RPMI8226 (cell line): ENCODE measurements at regions not wholly inside any gene's neighbourhood (a gene's known extent, or its start where the extent isn't known, plus 50 kb on each side); places are given as distances from the start of the nearest gene placed in this dataset.

Source experiments
- DNase-seq: peaks from one replicate; pipeline ENCODE4 v3.0.0-alpha.2; 2015

DNA sequence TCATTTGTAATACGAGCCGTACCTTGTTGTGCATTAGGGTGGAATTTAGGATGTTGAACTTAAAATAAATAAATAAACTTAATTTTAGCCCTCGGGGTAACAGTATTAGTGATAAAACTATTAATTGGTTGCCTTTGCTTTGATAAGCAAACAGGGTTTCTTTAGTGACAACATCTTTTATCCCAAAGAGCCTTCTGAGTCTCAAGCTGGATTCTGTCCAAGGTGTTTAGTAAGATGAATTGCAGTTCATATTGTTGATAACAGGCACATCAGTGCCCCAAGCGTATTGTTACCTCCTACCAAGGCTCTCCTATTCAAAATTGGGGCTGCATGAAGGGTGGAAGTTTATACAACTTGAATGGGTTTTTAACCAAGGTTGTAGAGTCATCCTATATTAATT lies 144.4 kb upstream of the CELF2 start:
- DNase-seq = no peak

DNA sequence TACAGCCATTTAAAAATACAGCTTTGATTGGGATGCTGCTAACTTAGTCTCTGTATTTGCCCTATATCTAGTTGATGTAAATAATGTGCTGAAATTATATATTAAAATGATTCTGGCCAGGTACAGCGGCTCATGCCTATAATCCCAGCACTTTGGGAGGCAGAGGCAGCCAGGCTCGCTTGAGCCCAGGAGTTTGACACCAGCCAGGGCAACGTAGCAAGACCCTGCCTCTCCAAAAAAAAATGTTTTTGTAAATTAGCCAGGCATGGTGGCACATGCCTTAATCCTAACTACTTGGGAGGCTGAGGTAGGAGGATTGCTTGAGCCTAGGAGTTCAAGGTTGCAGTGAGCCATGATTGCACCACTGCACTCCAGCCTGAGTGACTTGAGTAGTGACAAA lies 143.8 kb upstream of the CELF2 start:
- no peak for DNase-seq

DNA sequence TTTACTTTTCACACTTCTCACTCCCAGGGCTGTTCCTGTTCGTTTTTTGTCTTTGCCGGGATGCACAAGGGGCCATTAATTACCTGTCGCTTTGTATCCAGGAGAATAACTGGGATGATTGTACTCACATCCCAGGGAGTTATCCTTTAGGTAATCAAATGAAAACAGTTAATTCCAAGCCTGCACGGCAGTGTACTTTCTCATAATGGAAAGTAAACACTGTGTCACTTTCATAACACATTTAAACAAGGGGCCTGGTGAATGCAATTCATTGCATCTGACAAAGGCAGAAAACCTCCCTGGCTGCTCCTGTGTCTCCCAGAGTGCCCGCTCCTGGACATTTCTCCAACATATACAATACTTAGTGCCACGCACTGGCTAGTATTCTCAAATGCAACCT lies 138.7 kb upstream of the CELF2 start:
- DNase-seq = no peak

DNA sequence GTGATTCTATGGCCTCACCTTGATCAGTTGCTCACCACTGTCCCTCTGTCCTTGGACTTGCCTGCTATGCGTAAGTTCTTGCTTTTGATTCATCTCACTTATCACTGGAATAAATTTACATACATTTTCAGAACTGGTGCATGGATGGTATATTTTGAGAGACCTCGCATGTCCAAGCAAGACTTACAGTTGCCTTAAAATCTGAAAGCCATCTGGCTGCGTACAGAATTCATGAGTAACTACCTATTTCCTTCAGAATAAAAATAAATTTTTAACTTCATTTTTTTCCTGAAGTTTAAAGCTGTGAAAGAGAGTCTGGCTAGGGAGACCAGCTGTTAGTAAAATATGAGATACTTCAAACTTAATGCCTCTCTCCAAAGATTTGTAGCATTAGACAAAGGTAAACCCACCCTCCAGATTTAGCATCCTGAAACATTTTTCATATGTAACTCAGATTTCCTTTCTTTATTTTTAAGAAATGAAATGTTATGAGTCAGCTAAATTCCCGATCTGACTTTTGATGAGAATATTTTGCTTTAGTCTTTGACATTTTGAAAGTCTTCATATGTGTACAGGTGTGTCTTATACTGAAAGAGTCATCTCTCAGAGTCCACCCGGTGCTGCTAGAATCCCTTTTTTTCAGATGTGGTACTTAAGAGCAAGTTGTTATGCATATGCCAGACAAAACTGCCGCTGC lies 136.4 kb upstream of the CELF2 start:
- DNase-seq = no peak

DNA sequence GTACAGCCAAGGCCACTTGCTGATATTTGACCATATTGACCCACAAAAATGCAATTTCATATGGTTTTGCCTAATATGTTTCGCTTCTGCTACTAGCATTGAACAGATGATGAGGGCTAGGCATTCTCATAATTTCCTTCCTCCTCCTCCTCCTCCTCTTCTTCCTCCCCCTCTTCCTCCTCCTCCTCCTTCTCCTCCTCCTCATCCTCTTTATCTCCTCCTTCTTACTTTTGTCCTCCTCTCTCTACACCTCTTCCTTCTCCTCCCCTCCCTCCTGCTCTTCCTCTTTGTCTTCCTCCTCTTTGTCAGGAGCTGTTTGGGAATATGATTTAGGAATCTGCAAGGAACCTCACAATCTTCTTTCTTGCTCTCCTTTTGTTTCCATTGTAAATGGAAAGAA lies 133.9 kb upstream of the CELF2 start:
- no peak for DNase-seq

DNA sequence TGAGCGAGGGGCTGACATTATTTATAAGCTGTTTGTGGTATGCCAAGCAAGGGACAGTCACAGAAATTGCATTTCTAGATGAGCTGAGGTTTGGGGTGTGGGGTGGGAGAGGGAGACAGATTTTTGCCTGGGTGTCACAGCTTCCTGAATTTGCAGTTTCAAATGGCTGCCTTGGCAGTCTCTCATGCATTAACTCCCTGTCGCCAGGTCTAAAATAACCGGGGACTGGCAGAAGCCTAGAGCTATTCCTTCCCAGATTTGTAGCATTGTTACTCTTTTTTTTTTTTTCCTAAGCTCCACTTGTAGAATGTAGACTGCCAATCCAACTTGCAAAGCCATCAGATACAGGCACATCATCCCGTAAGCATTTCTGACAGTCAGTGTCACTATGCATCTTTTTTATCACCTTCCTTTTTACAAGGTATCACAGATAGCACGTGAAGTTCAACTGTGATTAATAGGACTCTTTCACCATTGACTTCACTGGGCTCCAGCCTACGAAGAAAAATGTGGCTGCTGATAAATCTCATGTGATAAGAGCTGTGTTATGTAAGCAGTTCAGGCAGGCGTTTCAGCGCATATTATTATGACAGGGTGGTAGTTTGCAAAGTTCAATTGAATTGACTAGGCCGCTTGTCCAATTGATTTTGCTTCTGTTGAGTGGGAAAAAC lies 130.7 kb upstream of the CELF2 start:
- no peak for DNase-seq

DNA sequence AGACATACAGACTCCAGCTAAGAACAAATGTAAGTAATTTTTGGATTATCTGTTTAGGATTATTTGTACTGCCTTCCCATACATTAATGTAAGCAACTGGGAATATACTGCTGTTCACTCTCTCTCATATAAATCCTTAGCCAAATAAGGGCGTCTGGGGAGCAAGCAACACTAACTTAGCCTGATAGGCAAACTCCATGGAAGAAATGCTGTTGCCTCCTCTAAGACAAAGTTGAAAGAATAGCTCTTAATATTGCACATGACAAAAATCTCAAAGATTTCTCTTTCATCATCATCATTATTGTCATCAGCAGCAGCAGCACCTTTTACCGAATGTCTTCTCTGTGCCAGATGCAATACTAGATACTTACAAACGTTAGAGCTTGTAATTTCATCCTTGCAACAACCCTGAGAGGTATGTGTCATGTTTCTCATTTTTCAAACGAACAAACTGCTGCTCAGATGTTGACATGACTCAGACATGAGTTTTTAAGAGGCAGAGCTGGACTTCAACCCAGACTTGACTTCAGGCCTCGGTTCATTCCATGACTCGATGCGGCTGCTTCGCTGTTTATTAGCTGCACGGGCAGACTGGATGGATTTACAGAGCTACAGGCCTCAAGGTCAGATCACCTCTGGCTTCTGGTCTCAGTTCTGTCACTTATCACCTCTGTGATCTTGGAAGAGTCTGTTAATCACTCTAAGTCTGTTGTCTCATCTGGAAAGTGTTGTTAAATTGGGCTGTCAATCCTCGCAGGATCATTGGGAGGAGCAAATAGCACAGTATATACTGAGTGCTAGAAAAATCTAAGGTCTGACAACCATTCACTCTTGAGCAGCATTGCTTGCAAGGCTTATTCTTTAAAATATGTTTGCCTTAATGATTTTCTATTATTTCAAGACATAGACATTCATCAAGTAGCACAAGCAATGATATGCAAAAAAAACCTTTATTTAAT lies 126.3 kb upstream of the CELF2 start:
- DNase-seq = no peak

DNA sequence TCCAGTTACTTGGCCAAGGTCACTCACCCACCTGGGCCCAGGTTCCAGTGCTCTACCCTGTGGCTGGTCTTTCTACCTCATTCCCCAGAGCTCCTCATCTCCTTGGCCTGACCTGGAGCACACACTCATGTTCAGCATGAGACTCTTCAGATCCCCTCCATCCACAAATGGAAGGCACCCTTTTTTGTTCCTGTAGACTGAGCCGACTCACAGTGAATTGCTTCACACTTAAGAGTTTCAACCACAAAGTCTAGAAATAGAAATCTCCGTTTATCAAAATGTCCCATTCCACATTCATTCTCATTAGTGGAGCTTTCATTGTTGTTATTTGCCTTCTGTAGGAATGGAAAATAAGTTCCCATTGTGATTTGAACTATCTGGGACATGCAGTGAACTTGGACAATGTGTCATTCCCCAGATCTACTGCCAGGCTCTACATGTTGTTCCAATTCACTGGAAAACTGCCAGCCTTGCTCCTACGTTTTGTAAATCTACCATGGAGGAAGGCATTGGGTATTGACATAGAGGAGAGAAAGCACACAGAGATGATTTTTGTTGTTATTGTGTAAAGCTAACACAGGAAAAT lies 125.3 kb upstream of the CELF2 start:
- no peak for DNase-seq

DNA sequence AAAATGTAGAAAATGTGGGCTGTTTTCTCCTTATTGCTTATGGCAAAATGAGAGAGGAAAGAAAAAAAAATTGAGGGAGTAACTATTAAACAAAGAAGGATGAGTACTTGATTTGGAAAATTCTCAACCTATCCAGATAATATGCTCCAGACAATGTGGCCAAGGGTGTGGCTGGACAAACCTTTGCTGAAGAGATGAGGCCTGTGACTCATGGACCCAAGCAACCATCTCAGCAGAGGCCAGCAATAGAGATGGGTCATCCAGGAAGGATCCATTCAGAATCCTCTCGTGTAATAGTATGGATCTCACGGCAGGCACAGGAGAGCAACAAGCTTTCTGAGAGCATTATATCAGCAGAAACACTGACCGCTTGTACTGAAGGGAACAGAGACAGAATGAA lies 120.3 kb upstream of the CELF2 start:
- DNase-seq = no peak

DNA sequence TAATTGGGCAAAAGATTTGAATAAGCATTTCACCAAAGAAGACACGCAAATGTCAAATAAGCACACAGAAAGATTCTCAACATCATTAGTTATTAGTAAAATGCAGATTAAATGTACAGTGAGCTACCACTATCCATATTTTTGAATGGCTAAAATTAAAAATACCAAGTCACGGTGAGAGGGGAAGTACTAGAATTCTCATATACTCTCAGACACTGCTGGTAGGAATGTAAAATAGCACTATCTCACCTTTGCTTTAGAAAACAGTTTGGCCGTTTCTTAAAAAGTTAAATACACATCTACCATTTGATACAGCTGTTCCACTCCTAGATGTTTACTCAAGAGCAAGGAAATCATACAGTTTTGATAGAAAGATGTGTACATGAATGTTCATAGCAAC lies 115.8 kb upstream of the CELF2 start:
- no peak for DNase-seq

DNA sequence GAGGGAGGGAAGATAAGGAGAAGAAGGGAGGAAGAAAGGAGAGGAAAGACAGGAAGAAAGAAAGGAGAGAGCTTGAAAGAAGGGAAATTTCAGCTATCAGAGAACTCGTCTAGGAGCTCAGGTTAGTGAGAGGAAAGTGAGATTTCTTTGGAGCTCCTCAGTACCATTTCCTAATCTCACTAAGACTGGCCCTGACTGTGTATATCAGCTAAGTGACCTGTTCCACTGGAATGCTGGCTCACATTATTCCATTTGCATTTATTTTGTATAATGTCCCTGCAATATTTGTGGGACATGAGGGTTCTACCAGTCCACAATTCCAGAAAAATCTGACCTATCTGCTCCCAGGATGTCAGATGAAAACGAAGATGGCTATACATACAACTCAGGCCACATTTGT lies 114.7 kb upstream of the CELF2 start:
- DNase-seq = no peak

DNA sequence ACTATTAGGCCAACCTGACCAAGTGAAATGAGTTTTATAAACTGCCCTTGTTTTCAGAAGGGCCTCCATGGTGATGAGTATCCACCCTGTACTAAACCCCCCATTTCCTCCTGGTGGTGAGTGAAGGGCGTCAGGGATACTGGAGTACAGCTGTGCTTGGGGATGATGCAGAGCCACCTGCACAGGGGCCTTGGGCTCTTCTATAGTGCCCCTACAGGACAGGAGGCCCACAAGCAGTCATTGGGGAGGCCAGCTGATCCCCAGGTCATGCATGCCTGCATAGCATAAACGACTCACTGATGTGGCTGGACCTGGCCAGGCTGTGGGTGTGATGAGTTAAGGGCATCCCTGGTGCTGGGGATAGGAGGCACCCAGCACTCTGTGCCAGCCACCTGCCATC lies 114.1 kb upstream of the CELF2 start:
- no peak for DNase-seq

DNA sequence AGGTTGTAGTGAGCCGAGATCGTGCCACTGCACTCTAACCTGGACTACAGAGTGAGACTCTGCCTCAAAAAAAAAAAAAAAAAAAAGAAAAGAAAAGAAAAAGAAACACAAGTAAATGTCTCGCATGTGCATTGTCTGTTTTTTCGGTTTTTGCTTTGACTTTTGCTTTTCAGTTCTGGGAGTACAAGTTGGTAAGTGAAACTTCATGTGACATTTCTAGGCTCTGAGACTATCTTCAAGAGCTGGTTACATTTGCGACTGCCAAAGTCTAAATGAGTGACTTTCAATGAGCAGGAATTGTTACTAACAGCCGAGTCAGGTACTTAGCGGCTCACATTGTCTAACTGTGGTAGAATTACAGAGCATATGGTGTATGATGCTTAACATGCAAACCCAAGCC lies 107.0 kb upstream of the CELF2 start:
- no peak for DNase-seq

DNA sequence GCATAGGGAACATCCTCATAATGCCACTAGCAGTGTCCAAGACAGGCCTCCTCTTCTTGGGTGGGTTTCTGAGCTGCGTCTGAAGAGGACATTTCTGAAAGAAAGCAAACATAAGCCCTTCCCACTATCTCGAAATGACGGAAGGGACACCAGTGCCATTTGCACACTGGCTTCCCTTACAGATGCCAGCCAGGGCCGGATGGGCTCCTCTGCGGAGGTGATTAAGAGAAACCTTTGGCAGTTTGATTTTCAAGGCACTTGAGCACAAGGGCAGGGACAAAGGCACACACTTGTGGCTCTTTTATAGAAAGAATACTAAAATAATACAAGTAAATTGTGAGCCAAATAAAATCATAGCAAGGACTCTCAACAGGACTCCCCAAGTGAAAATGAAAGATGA lies 106.6 kb upstream of the CELF2 start:
- DNase-seq = no peak

DNA sequence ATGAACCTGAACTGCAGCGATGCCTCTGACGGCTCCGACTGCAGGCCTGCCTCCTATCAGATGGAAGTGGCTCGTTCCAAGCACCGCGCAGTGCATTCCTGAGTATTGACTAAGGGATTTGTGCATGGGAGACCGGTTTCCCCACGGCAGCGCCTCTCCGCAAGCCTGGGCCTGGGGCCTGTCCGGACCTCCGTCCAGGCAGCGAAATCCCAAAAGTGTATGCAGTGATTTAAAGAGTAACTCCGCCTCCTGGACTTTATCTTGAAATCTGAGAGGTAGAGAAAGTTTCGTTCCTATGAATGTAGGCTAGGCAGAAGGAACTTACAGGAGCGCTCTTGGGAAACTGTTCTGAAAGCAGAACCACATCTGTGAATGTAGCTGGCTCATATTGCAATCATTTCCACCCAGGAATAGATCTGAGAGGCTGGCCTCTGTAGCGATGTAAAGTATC lies 106.2 kb upstream of the CELF2 start:
- DNase-seq = no peak

DNA sequence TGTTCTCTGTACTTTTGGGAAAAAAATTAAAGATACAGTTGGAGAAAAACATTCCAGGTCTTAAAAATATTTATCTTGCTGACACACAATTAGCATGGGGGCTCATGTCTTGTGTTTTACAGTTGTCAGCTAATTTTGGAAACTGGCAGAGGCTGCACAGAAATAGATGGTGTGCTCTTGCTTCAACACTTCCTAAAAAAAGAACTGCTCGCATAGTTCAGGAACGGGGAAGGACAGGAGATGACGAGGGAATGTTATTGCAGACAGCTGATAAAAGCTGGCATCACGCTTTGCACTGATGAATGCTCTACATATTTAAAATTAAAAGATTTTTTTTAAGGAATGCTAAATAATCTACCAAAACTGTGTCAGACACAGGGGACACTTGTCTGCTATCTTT lies 103.5 kb upstream of the CELF2 start:
- no peak for DNase-seq

DNA sequence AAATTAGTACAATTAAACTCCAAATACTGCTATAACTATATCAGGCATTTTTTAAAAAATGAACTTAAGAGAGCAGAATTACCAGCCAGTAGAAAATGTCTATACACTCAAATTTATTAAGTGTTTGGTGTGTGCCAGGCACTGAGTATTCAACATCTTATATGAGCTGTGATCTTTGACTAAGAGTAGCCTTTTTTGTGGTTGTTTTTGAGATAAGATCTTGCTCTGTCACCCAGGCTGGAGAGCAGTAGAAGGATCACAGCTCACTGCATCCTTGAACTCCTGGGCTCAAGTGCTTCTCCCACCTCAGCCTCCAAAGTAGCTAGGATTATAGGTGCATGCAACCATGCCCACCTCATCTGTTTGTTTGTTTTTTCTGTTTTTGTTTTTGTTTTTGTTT lies 102.5 kb upstream of the CELF2 start:
- no peak for DNase-seq

DNA sequence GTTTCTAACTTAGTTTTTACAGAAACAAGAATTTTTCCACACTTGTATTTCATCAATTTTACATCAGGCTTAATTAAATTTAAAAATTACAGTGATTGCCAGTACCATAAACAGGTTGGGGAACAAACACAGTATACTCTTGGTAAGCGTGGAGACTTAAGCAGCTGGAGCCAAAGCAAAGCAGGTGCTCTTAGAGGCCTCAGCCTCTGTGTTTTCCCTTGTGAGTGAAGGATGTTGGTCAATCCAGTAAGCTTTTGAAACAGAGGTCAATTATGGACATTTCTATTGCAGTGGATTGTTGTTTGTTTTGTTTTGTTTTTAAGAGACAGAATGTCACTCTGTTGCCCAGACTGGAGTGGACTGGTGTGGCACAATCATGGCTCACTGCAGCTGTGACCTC lies 100.6 kb upstream of the CELF2 start:
- no peak for DNase-seq

DNA sequence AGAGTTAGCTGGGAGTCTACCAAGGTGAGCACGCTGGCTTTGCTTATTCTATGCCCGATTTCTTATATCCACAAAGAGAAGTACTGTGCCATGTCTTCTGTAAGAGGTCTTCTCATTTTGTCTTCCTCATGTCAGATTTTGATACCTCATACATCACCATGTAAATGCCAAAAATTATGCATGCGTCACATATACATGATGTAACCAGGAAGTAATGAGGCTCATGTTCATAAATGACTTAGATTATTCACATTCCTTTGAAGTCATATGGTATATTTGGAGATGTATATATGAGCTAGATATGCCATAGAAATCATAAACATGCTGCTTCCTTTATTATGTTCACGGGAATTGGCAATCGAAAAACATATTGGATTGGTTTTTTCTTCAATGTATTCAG lies 97.7 kb upstream of the CELF2 start:
- DNase-seq = no peak

DNA sequence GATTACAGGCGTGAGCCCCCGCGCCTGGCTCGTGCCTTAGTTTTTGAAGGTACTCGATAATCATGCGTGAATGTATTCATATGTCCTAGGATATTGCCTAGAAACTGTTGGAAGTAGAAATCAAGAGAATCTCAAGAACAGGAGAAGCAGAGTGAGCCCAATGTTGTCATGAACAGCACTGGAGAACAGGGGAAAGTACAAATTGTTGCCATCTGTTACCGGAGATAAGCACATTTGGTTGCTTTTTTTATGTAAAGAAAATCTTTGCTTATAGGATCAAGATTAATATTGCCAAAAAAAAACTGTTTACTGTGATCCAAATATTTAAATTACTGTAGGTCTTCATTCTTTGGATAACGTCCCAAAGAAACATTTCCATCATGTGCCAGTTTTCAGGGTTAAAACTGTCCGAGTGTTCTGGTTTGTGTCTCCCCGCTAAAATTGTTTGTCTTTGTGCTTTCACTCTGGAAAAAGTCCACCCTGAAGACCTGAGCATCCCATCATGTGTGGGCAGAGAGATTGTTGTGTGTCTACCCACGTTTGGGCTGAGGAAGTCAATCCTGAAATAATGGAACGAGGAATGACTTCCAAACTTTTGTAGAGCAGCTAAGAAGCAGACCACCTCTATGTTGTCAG lies 95.7 kb upstream of the CELF2 start:
- DNase-seq = no peak

DNA sequence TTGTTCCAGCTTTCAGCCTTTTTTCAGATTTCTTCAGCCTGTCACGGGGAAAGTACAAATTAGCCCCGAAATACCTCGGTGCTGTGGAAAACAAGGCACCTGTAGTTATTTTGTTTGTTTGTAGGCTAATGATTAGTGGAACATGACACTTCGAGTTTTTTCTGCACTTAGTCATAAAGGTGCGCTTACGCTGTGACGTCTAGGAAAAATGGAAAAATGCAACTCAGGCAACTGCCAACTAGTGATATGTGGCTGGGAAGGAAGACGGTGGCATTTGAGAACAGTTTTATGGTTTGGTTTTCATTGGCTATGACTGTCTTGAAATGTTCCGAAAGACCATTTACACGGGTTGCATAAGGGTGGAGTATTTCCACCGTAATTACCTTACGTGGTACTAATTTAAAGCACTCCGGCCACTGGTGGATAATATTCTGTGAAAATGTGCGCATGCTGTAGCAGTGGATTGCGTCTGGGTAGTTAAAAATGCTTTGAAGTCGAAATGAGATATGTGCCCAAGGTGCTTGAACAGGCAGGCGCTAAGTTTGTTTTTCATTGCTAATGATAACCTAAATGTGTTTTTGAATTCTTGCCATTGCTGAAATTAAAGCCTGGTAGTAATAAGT lies 94.5 kb upstream of the CELF2 start:
- DNase-seq = no peak

DNA sequence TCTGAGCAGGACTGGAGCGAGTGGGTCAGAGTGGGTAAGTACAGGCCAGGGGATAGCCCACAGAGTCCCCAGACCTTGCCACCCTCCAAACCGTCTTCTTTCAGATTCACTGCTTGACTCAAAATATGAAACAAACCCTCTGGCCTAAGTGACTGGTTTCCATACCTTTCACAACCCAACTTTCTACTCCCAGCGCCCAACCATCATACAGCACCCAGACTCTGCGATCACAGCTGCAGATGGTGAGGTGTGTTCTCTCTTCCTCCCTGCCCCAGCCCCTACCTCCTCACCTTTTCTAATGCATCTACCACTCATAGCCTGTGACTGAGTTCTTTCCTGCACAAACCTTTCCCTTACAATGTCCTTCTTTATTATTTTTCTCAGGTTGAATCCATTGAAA lies 92.0 kb upstream of the CELF2 start:
- DNase-seq = no peak

DNA sequence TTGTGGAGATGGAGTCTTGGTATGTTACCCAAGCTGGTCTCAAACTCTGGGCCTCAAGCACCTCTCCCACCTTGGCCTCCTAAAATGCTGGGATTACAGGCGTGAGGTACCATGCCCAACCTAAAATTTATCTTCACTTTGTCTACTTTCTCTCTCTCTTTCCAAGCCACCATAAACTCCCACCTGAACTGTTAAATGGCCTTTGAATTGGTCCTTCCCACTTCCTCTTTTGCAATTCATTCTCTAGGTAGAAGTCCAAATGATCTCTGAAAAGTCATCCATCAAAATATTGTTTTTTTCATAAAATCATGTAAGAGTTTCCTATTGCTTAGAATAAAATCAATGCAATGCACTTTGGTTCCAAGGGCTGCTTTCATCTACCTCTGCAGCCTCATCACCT lies 90.1 kb upstream of the CELF2 start:
- no peak for DNase-seq
